NT2/D1 (cell line): ENCODE measurements at regions not wholly inside any gene's neighbourhood (a gene's known extent, or its start where the extent isn't known, plus 50 kb on each side); places are given as distances from the start of the nearest gene placed in this dataset.

Experiments
- DNase-seq: peaks from one replicate; pipeline ENCODE4 v3.0.0-alpha.2; 2011; ENCODE audit warnings: low read depth, low spot score
- H3K27me3 ChIP-seq: 2 replicates; pipeline ENCODE4 v1.6.0; 2011; ENCODE audit warnings: mild to moderate bottlenecking; ENCODE audit not compliant: insufficient read length, insufficient read depth
- H3K36me3 ChIP-seq: 2 replicates; pipeline ENCODE4 v1.6.1; 2011; ENCODE audit warnings: mild to moderate bottlenecking, low read length, mixed read lengths; ENCODE audit not compliant: insufficient read depth, insufficient read length
- H3K4me1 ChIP-seq: 2 replicates; pipeline ENCODE4 v1.5.1; 2011; ENCODE audit not compliant: insufficient read depth, insufficient read length
- H3K4me3 ChIP-seq: 2 replicates; pipeline ENCODE4 v1.5.1; 2011; ENCODE audit warnings: low read depth; ENCODE audit not compliant: insufficient read length
- H3K9ac ChIP-seq: 2 replicates; pipeline ENCODE4 v1.6.0; 2011; ENCODE audit warnings: low read depth; ENCODE audit not compliant: insufficient read length
- H3K9me3 ChIP-seq: 2 replicates; pipeline ENCODE4 v1.5.1; 2011; ENCODE audit warnings: mild to moderate bottlenecking, low read length; ENCODE audit not compliant: insufficient read depth
- SUZ12 ChIP-seq: IDR thresholded peaks from 2 replicates; pipeline ENCODE4 v1.6.1; 2011; ENCODE audit not compliant: insufficient read length, insufficient read depth; ENCODE audit errors: extremely low read depth
- YY1 ChIP-seq: IDR thresholded peaks from 2 replicates; pipeline ENCODE4 v1.6.1; 2011; ENCODE audit not compliant: insufficient read length, insufficient read depth
- ZNF274 ChIP-seq: IDR thresholded peaks from 2 replicates; pipeline ENCODE4 v1.6.1; 2011; ENCODE audit warnings: mild to moderate bottlenecking, low read depth, low read length

- no peak overlapping the region for H3K4me3 ChIP-seq
- no peak for TF ChIP-seq ZNF274
- H3K9me3 ChIP-seq = no peaks in the 10 kb centered on the region
- no peaks in the 10 kb centered on the region for H3K4me1 ChIP-seq
- no peaks in the 10 kb centered on the region for H3K36me3 ChIP-seq
- H3K9ac ChIP-seq = no peak overlapping the region
- DNase-seq = no peak
- H3K27me3 ChIP-seq = no peaks in the 10 kb centered on the region
These were observed 364.0 kb downstream of the ZIC1 start for GRCh38 chr3:147773116-147773630.

- Histone ChIP-seq H3K4me1 (no peaks in the 10 kb centered on the region), H3K36me3 (no peaks in the 10 kb centered on the region), H3K9me3 (no peaks in the 10 kb centered on the region), H3K9ac (no peak overlapping the region), H3K4me3 (no peak overlapping the region), H3K27me3 (no peaks in the 10 kb centered on the region)
- DNase-seq = no peak
- TF ChIP-seq YY1 (no peak), ZNF274 (no peak), SUZ12 (no peak)
These were observed 366.2 kb downstream of the ZIC1 start for GRCh38 chr3:147775411-147775810.

- no peaks in the 10 kb centered on the region for H3K9me3 ChIP-seq
- no peak overlapping the region for H3K4me3 ChIP-seq
- H3K4me1 ChIP-seq = no peaks in the 10 kb centered on the region
- H3K27me3 ChIP-seq = no peaks in the 10 kb centered on the region
- H3K36me3 ChIP-seq = no peaks in the 10 kb centered on the region
- DNase-seq = no peak
- H3K9ac ChIP-seq = no peak overlapping the region
- TF ChIP-seq YY1 (no peak), SUZ12 (no peak), ZNF274 (no peak)
These were observed 366.8 kb downstream of the ZIC1 start for GRCh38 chr3:147775816-147776530.

- Histone ChIP-seq H3K36me3 (no peaks in the 10 kb centered on the region), H3K9me3 (no peaks in the 10 kb centered on the region), H3K9ac (no peak overlapping the region), H3K4me1 (no peaks in the 10 kb centered on the region), H3K27me3 (no peaks in the 10 kb centered on the region), H3K4me3 (no peak overlapping the region)
- DNase-seq = no peak
- no peak for TF ChIP-seq ZNF274
- no peak for TF ChIP-seq SUZ12
- no peak for TF ChIP-seq YY1
These were observed 384.7 kb downstream of the ZIC1 start for GRCh38 chr3:147793841-147794240.

- H3K27me3 ChIP-seq = no peaks in the 10 kb centered on the region
- H3K4me3 ChIP-seq = no peak overlapping the region
- TF ChIP-seq ZNF274 (no peak), SUZ12 (no peak)
- H3K4me1 ChIP-seq = no peaks in the 10 kb centered on the region
- no peak for DNase-seq
- no peaks in the 10 kb centered on the region for H3K9me3 ChIP-seq
- no peaks in the 10 kb centered on the region for H3K36me3 ChIP-seq
- H3K9ac ChIP-seq = no peak overlapping the region
These were observed 385.4 kb downstream of the ZIC1 start for GRCh38 chr3:147794596-147794995.

- TF ChIP-seq SUZ12 (no peak), YY1 (no peak), ZNF274 (no peak)
- no peak for DNase-seq
These were observed 386.3 kb downstream of the ZIC1 start for GRCh38 chr3:147795418-147795817.

GRCh38 chr3:147797095-147797494 is 387.9 kb downstream of the ZIC1 start:
- TF ChIP-seq ZNF274 = no peak
- no peak for TF ChIP-seq YY1
- TF ChIP-seq SUZ12 = no peak
- H3K4me3 ChIP-seq = no peak overlapping the region
- no peaks in the 10 kb centered on the region for H3K27me3 ChIP-seq
- no peaks in the 10 kb centered on the region for H3K36me3 ChIP-seq
- no peak overlapping the region for H3K9ac ChIP-seq
- no peaks in the 10 kb centered on the region for H3K4me1 ChIP-seq
- H3K9me3 ChIP-seq = no peaks in the 10 kb centered on the region
- DNase-seq = no peak

More at GRCh38 chr3:147795418-147795817, 386.3 kb downstream of the ZIC1 start:
- H3K4me3 ChIP-seq = no peak overlapping the region
- no peak overlapping the region for H3K9ac ChIP-seq
- H3K27me3 ChIP-seq = no peaks in the 10 kb centered on the region
- no peaks in the 10 kb centered on the region for H3K9me3 ChIP-seq
- H3K4me1 ChIP-seq = no peaks in the 10 kb centered on the region
- no peaks in the 10 kb centered on the region for H3K36me3 ChIP-seq
